ENCODE measurements at regions not wholly inside any gene's neighbourhood (a gene's known extent, or its start where the extent isn't known, plus 50 kb on each side); places are given as distances from the start of the nearest gene placed in this dataset.

GRCh38 chr3:164048451-164048850 lies 1029.8 kb downstream of the SI start:
- FAIRE-seq: no peak
- ATAC-seq: no peak
- no peak overlapping the region for H3K4me3 ChIP-seq
- no peak overlapping the region for H3K4me2 ChIP-seq
- TF ChIP-seq, protein P1, sequence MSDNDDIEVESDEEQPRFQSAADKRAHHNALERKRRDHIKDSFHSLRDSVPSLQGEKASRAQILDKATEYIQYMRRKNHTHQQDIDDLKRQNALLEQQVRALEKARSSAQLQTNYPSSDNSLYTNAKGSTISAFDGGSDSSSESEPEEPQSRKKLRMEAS (IDR thresholded peaks at IDR 0.05): no peak
- TF ChIP-seq FOSL2 (IDR thresholded peaks at IDR 0.05) (no peak), FOSL2 (CRISPR knock-in tag; IDR thresholded peaks at IDR 0.05) (no peak), JUNB (IDR thresholded peaks at IDR 0.05) (no peak), ESRRA (IDR thresholded peaks at IDR 0.05; ENCODE audit: borderline replicate concordance, low read length) (no peak), PHF8 (IDR thresholded peaks at IDR 0.05; ENCODE audit: borderline replicate concordance, low read depth) (no peak), BHLHE40 (IDR thresholded peaks at IDR 0.05; ENCODE audit: low read depth, low read length) (no peak)
- TF ChIP-seq, protein P2, sequence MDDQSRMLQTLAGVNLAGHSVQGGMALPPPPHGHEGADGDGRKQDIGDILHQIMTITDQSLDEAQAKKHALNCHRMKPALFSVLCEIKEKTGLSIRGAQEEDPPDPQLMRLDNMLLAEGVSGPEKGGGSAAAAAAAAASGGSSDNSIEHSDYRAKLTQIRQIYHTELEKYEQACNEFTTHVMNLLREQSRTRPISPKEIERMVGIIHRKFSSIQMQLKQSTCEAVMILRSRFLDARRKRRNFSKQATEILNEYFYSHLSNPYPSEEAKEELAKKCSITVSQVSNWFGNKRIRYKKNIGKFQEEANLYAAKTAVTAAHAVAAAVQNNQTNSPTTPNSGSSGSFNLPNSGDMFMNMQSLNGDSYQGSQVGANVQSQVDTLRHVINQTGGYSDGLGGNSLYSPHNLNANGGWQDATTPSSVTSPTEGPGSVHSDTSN (IDR thresholded peaks at IDR 0.05): no peak
- CTCF ChIA-PET: no interaction called here
- no peak for DNase-seq (ENCODE audit: low read depth in 1 of 2, low spot score in 1 of 2)
- no peaks in the 10 kb centered on the region for H3K4me1 ChIP-seq
- WGBS (ENCODE audit: missing lambda C conversion rate): 66% methylated on average over 4 of the region's 4 CpGs
- no peak overlapping the region for H3K27ac ChIP-seq
- H3K9me3 ChIP-seq: no peaks in the 10 kb centered on the region
- POLR2A ChIA-PET: no interaction called here

DNA sequence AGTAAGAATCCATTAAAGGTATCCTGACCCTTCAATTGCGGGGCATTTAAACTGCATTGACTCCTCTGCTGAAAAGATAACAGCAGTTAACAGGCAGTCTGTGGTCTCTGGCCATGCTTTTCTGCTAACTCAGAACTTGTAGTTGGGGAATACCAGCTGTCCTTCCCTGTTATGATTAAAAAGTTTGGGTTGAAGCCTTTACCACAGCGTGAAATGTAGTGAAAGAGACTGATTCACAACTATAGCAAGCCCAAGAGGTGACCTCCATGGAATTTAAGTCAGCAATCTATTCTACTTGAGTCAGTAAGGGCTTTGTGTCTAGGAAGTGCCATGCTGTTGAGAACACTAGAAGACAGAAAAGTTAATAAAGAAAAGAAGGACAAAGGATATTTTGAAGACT lies 1037.3 kb downstream of the SI start:
- 34% methylated on average over 2 of the region's 2 CpGs for WGBS (ENCODE audit: missing lambda C conversion rate)
- DNase-seq (ENCODE audit: low read depth in 1 of 2, low spot score in 1 of 2): no peak
- no peaks in the 10 kb centered on the region for H3K4me1 ChIP-seq
- no peak overlapping the region for H3K4me3 ChIP-seq
- H3K4me2 ChIP-seq: no peak overlapping the region
- TF ChIP-seq RCOR1 (IDR thresholded peaks at IDR 0.05; ENCODE audit: low read depth, low read length): no peak
- TF ChIP-seq, protein P3, sequence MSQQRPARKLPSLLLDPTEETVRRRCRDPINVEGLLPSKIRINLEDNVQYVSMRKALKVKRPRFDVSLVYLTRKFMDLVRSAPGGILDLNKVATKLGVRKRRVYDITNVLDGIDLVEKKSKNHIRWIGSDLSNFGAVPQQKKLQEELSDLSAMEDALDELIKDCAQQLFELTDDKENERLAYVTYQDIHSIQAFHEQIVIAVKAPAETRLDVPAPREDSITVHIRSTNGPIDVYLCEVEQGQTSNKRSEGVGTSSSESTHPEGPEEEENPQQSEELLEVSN (IDR thresholded peaks at IDR 0.05; ENCODE audit: borderline replicate concordance, low read depth): no peak
- no peak for TF ChIP-seq EHMT2 (IDR thresholded peaks at IDR 0.05; ENCODE audit: low read depth)
- TF ChIP-seq HOXB5 (CRISPR knock-in tag; IDR thresholded peaks at IDR 0.05): no peak
- TF ChIP-seq PHF8 (IDR thresholded peaks at IDR 0.05; ENCODE audit: borderline replicate concordance, low read depth): no peak
- no peak for TF ChIP-seq ZC3H11A (IDR thresholded peaks at IDR 0.05)
- no peak overlapping the region for H3K27ac ChIP-seq
- no peak for ATAC-seq
- no peaks in the 10 kb centered on the region for H3K9me3 ChIP-seq
- no peak for FAIRE-seq
- CTCF ChIA-PET: no interaction called here
- POLR2A ChIA-PET: no interaction called here

DNA sequence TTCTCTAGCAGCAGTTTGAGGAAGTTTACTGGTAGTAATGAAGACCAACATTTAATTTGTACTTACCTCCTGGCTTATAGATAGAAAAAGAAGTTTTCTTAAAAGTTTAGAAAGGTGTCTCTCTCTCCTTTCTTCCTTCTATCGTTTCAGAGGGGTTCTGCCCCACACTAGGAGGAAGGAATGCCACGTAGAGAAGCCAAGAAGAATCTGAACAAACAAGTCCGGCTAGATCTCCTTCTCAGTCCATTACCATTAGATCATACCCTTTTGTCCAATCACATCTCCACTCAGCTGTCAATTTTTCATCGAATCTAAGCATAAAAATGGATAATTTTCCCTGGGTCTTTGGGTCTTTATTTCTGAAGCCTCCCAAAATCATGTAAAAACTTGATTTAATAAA lies 1048.1 kb downstream of the SI start:
- FAIRE-seq: no peak
- no peak overlapping the region for H3K4me2 ChIP-seq
- no peaks in the 10 kb centered on the region for H3K9me3 ChIP-seq
- no peak overlapping the region for H3K4me3 ChIP-seq
- ChIA-PET CTCF (no interaction called here), POLR2A (no interaction called here)
- no peak overlapping the region for H3K27ac ChIP-seq
- 11% methylated on average over 4 of the region's 4 CpGs for WGBS (ENCODE audit: missing lambda C conversion rate)
- DNase-seq (ENCODE audit: low read depth in 1 of 2, low spot score in 1 of 2): no peak
- no peak for ATAC-seq
- no peaks in the 10 kb centered on the region for H3K4me1 ChIP-seq
- TF ChIP-seq, protein P4, sequence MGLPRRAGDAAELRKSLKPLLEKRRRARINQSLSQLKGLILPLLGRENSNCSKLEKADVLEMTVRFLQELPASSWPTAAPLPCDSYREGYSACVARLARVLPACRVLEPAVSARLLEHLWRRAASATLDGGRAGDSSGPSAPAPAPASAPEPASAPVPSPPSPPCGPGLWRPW (IDR thresholded peaks at IDR 0.05): no peak
- TF ChIP-seq POLR2A (IDR thresholded peaks at IDR 0.05; ENCODE audit: low read length) (no peak), KDM5A (IDR thresholded peaks at IDR 0.05) (no peak), RAD21 (conservative IDR thresholded peaks at IDR 0.05 in 1 of 2, IDR thresholded peaks at IDR 0.05 in 1 of 2) (no peak), EHMT2 (IDR thresholded peaks at IDR 0.05; ENCODE audit: low read depth) (no peak), RFX5 (IDR thresholded peaks at IDR 0.05) (no peak), HOXB13 (CRISPR knock-in tag; IDR thresholded peaks at IDR 0.05; ENCODE audit: low read depth) (no peak), POLR2AphosphoS2 (conservative IDR thresholded peaks at IDR 0.05; ENCODE audit: low read length) (no peak), NR3C1 (IDR thresholded peaks at IDR 0.05) (no peak), FOSB (CRISPR knock-in tag; IDR thresholded peaks at IDR 0.05) (no peak), ZC3H11A (IDR thresholded peaks at IDR 0.05) (no peak), HDAC2 (IDR thresholded peaks at IDR 0.05) (no peak)
- TF ChIP-seq, protein P5, sequence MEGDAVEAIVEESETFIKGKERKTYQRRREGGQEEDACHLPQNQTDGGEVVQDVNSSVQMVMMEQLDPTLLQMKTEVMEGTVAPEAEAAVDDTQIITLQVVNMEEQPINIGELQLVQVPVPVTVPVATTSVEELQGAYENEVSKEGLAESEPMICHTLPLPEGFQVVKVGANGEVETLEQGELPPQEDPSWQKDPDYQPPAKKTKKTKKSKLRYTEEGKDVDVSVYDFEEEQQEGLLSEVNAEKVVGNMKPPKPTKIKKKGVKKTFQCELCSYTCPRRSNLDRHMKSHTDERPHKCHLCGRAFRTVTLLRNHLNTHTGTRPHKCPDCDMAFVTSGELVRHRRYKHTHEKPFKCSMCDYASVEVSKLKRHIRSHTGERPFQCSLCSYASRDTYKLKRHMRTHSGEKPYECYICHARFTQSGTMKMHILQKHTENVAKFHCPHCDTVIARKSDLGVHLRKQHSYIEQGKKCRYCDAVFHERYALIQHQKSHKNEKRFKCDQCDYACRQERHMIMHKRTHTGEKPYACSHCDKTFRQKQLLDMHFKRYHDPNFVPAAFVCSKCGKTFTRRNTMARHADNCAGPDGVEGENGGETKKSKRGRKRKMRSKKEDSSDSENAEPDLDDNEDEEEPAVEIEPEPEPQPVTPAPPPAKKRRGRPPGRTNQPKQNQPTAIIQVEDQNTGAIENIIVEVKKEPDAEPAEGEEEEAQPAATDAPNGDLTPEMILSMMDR (IDR thresholded peaks at IDR 0.05): no peak

Measured in A549 (cell line).